Fibroblast of lung (primary cell): ENCODE measurements at regions not wholly inside any gene's neighbourhood (a gene's known extent, or its start where the extent isn't known, plus 50 kb on each side); places are given as distances from the start of the nearest gene placed in this dataset.

Source experiments
- EZH2 ChIP-seq: IDR thresholded peaks from 2 replicates; pipeline ENCODE4 v1.5.1; 2012; ENCODE audit warnings: low read length, control low read depth, mild to moderate bottlenecking; ENCODE audit errors: missing control alignments
- TF ChIP-seq, protein P1 (sequence below), 2 donors: IDR thresholded peaks in 1 of 2; conservative IDR thresholded peaks in 1 of 2; 1 replicate in 1 of 2; 2 replicates in 1 of 2; pipeline ENCODE4 v1.5.1; 2011 to 2012; ENCODE audit warnings: low read length in 2 of 2, control low read depth in 1 of 2, inconsistent platforms in 1 of 2, low read depth in 1 of 2, mild to moderate bottlenecking in 1 of 2

DNA sequence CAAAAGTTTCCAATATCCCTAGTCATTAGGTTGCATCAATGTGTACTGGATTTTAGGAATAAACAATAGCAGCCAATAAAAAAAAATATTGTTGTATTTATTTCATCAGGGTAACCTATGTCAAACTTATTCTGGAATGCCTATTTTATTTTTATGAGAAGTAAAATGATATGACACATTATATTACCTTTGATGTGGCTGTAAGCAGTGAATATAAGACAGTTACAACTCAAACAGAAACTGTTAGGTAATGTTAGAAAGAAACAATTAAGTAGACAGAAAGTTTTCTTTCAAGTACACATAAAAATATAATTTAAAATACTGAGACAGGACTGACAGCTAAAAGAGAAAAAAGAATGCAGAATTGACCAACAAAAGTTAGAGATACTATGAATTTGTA lies 65.5 kb downstream of the GNG10 start:
- TF ChIP-seq, protein P1, sequence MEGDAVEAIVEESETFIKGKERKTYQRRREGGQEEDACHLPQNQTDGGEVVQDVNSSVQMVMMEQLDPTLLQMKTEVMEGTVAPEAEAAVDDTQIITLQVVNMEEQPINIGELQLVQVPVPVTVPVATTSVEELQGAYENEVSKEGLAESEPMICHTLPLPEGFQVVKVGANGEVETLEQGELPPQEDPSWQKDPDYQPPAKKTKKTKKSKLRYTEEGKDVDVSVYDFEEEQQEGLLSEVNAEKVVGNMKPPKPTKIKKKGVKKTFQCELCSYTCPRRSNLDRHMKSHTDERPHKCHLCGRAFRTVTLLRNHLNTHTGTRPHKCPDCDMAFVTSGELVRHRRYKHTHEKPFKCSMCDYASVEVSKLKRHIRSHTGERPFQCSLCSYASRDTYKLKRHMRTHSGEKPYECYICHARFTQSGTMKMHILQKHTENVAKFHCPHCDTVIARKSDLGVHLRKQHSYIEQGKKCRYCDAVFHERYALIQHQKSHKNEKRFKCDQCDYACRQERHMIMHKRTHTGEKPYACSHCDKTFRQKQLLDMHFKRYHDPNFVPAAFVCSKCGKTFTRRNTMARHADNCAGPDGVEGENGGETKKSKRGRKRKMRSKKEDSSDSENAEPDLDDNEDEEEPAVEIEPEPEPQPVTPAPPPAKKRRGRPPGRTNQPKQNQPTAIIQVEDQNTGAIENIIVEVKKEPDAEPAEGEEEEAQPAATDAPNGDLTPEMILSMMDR (conservative IDR thresholded peaks at IDR 0.05 in 1 of 2, IDR thresholded peaks at IDR 0.05 in 1 of 2; ENCODE audit: low read depth in 1 of 2, low read length in 2 of 2): no peak
- no peak for TF ChIP-seq EZH2
